K562 (cell line): ENCODE measurements at regions not wholly inside any gene's neighbourhood (a gene's known extent, or its start where the extent isn't known, plus 50 kb on each side); places are given as distances from the start of the nearest gene placed in this dataset.

ENCODE experiments used
- ATF1 ChIP-seq, 2 experiments: fragments of 450-650 bp in 1 of 2; IDR thresholded peaks; 2 replicates each; pipeline ENCODE4 v1.6.1; 2016; ENCODE audit warnings: missing compliant biosample characterization in 1 of 2, missing genetic modification characterization in 1 of 2
- CBX8 ChIP-seq: fragments of 200-600 bp; sonication (generic); IDR thresholded peaks from 2 replicates; pipeline ENCODE4 v1.6.1; 2012; ENCODE audit warnings: borderline replicate concordance, mixed run types, low read depth, mild to moderate bottlenecking, moderate library complexity, mixed read lengths, low read length, control low read depth, inconsistent platforms; ENCODE audit not compliant: poor library complexity, severe bottlenecking; ENCODE audit errors: extremely low read depth
- CCNT2 ChIP-seq: IDR thresholded peaks from 2 replicates; pipeline ENCODE4 v1.6.1; 2011; ENCODE audit warnings: borderline replicate concordance, low read depth, mild to moderate bottlenecking, moderate library complexity, mixed read lengths, low read length; ENCODE audit not compliant: insufficient read length; ENCODE audit errors: extremely low read depth
- CSDE1 ChIP-seq, 2 experiments: fragments of 450-650 bp; IDR thresholded peaks; 2 replicates each; pipeline ENCODE4 v1.6.1; 2016; ENCODE audit warnings: mild to moderate bottlenecking in 1 of 2
- DPF2 ChIP-seq: fragments of 450-650 bp; IDR thresholded peaks from 2 replicates; pipeline ENCODE4 v1.6.1; 2016
- ELF4 ChIP-seq: fragments of 450-650 bp; formaldehyde crosslinking; IDR thresholded peaks from 2 replicates; pipeline ENCODE4 v1.4.0; 2022; ENCODE audit warnings: missing genetic modification characterization
- HDAC8 ChIP-seq: fragments of 450-650 bp; IDR thresholded peaks from 2 replicates; pipeline ENCODE4 v1.6.1; 2016; ENCODE audit warnings: mild to moderate bottlenecking, missing genetic modification characterization, moderate library complexity, missing compliant biosample characterization
- HIVEP1 ChIP-seq: fragments of 250-450 bp; sonication (Bioruptor Pico); IDR thresholded peaks from 2 replicates; pipeline ENCODE4 v1.4.0; 2020; ENCODE audit warnings: mild to moderate bottlenecking
- HMGN3 ChIP-seq: IDR thresholded peaks from 2 replicates; pipeline ENCODE4 v1.6.1; 2011; ENCODE audit warnings: borderline replicate concordance, low read depth, mild to moderate bottlenecking, mixed read lengths, low read length; ENCODE audit not compliant: insufficient read length; ENCODE audit errors: extremely low read depth
- LEF1 ChIP-seq: fragments of 450-650 bp; IDR thresholded peaks from 2 replicates; pipeline ENCODE4 v1.6.1; 2016; ENCODE audit warnings: mild to moderate bottlenecking
- MECOM ChIP-seq: fragments of 250-450 bp; sonication (Bioruptor Pico); IDR thresholded peaks from 2 replicates; pipeline ENCODE4 v1.8.0; 2022; ENCODE audit warnings: inconsistent platforms
- MTA3 ChIP-seq: fragments of 450-650 bp; formaldehyde crosslinking; IDR thresholded peaks from 2 replicates; pipeline ENCODE4 v1.6.1; 2017; ENCODE audit warnings: mild to moderate bottlenecking, borderline replicate concordance
- NFRKB ChIP-seq: fragments of 450-650 bp; IDR thresholded peaks from 2 replicates; pipeline ENCODE4 v1.6.1; 2016; ENCODE audit warnings: low read depth
- NKRF ChIP-seq: fragments of 450-650 bp; IDR thresholded peaks from 2 replicates; pipeline ENCODE4 v1.6.1; 2016; ENCODE audit warnings: borderline replicate concordance
- NUFIP1 ChIP-seq: fragments of 450-650 bp; IDR thresholded peaks from 2 replicates; pipeline ENCODE4 v1.6.1; 2018; ENCODE audit not compliant: partially characterized antibody
- POLR3G ChIP-seq: IDR thresholded peaks from 2 replicates; pipeline ENCODE4 v1.6.1; 2011; ENCODE audit not compliant: insufficient read length, insufficient replicate concordance; ENCODE audit errors: extremely low read depth
- POU5F1 ChIP-seq: fragments of 150-350 bp; IDR thresholded peaks from 2 replicates; pipeline ENCODE4 v1.6.1; 2014; ENCODE audit warnings: borderline replicate concordance, low read length, low read depth, mild to moderate bottlenecking; ENCODE audit not compliant: partially characterized antibody
- PPARD ChIP-seq: fragments of 250-450 bp; sonication (Bioruptor Pico); IDR thresholded peaks from 2 replicates; pipeline ENCODE4 v1.8.0; 2022; ENCODE audit warnings: inconsistent platforms, mild to moderate bottlenecking, moderate library complexity
- RAD51 ChIP-seq: fragments of 450-650 bp; IDR thresholded peaks from 2 replicates; pipeline ENCODE4 v1.7.1; 2016; ENCODE audit warnings: low read depth, mild to moderate bottlenecking, borderline replicate concordance
- THRAP3 ChIP-seq: fragments of 450-650 bp; IDR thresholded peaks from 2 replicates; pipeline ENCODE4 v1.6.1; 2016; ENCODE audit warnings: mild to moderate bottlenecking, inconsistent platforms, borderline replicate concordance
- ZNF121 ChIP-seq: sonication (generic); formaldehyde crosslinking; conservative IDR thresholded peaks from 2 replicates; pipeline ENCODE4 v1.8.0; 2022; ENCODE audit warnings: missing genetic modification reagents
- ZNF354B ChIP-seq: fragments of 250-450 bp; sonication (Bioruptor Pico); IDR thresholded peaks from 2 replicates; pipeline ENCODE4 v1.4.0; 2020
- ZNF512 ChIP-seq: IDR thresholded peaks from 2 replicates; pipeline ENCODE4 v1.6.1; 2016; ENCODE audit warnings: missing genetic modification characterization, missing compliant biosample characterization
- ZNF57 ChIP-seq: fragments of 450-650 bp; formaldehyde crosslinking; IDR thresholded peaks from 2 replicates; pipeline ENCODE4 v1.4.0; 2020; ENCODE audit warnings: mild to moderate bottlenecking, moderate library complexity
- TF ChIP-seq, protein P1 (sequence below), 2 experiments: fragments of 450-650 bp in 1 of 2; sonication (generic) in 1 of 2; formaldehyde crosslinking in 1 of 2; IDR thresholded peaks in 1 of 2; conservative IDR thresholded peaks in 1 of 2; 2 replicates each; pipeline versions ENCODE4 v1.6.1 to v1.8.1; 2016 to 2023; ENCODE audit warnings: mild to moderate bottlenecking in 2 of 2, moderate library complexity in 2 of 2, inconsistent platforms in 1 of 2, missing genetic modification reagents in 1 of 2

- TF ChIP-seq THRAP3 (no peak), DPF2 (peak; percentile 56; the same call in 1 of the 2 replicates), ATF1 (CRISPR knock-in tag; IDR thresholded peaks at IDR 0.05) (no peak), ATF1 (tag; IDR thresholded peaks at IDR 0.05) (peak; percentile 37), CSDE1 (IDR thresholded peaks at IDR 0.05) (no peak), ZNF512 (tag) (no peak), PPARD (CRISPR knock-in tag) (no peak), NUFIP1 (no peak), HDAC8 (no peak), ZNF57 (CRISPR knock-in tag) (no peak), POLR3G (no peak), NKRF (peak; percentile 63), HIVEP1 (CRISPR knock-in tag) (no peak), ELF4 (CRISPR knock-in tag) (no peak), MECOM (CRISPR knock-in tag) (peak; percentile 26; the same call in 1 of the 2 replicates), RAD51 (peak; percentile 12; the same call in 1 of the 2 replicates), ZNF121 (CRISPR knock-in tag) (no peak), NFRKB (no peak; the same call in 1 of the 2 replicates), LEF1 (no peak), ZNF354B (CRISPR knock-in tag) (no peak), CCNT2 (peak; percentile 52), MTA3 (peak; percentile 88), POU5F1 (no peak), CBX8 (no peak), HMGN3 (peak; percentile 86)
- TF ChIP-seq, protein P1, sequence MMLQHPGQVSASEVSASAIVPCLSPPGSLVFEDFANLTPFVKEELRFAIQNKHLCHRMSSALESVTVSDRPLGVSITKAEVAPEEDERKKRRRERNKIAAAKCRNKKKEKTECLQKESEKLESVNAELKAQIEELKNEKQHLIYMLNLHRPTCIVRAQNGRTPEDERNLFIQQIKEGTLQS (IDR thresholded peaks at IDR 0.05), result no peak; the same call in 1 of the 2 replicates
- TF ChIP-seq, protein P1 (CRISPR knock-in tag; conservative IDR thresholded peaks at IDR 0.05), result no peak
Measured at GRCh38 chr6:28838634-28839442, 84.9 kb downstream of the TRIM27 start (continued).
